ENCODE measurements at regions not wholly inside any gene's neighbourhood (a gene's known extent, or its start where the extent isn't known, plus 50 kb on each side); places are given as distances from the start of the nearest gene placed in this dataset.

DNA sequence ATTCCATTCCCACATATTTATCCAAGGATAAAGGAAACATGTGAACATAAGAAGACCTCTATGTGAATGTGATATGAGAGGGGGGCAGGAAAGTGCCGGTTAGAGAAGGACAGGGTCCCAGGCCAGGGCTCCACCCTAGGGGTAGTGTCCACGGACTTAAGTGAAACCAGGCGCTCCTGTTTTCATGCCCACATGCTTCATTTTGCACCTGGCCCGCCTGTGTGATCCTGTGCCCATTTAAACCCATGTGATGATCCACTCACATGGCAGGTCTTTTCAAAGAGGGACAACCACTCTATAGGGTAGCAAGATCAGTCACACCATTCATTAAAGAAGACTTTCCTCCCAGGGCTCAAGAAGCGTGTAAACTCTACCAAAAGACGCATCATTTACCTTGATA is 865.3 kb upstream of the GJE1 start:
- DNase-seq: peak in 1 of 10 donors; percentile 40
- intact Hi-C loops (cut with DNase I): no loop called here

DNA sequence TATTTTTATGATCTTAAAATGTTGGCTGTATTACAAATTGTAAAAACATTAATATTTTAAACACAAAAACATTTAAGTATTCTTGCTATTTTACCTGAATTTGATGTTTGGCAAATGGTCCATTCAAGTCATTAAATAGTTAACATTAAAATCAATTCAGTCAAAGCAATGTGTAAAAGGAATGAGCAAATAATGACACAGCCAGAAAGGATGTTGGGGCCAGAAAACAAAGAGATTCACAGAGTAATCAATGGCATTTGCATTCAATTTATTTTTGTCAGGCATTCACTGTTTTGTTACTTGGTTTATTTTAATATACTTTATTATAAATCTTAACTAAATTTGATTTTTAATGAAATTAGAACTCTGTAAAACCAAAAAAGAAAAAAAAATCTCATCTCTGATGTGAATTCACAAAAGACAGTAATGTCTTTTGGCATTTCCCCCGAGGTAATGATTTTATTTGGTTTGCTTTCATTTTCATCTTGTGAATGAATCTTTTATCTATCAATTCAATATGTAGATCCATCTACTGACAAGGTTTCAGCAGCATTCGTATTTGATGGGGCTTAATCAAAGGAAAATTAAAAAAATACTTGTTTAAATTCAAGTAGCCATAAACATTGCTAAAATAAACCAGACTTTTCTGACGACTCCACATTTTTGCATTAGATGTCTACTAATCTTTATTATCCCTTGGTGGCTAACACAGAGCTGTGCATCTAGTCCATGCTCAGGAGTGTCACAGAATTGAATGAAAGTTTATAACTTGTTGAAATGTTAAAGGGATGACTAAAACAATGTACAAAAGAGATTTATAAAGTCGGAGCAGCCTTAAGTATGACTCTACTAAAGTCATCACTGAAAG is 866.7 kb upstream of the GJE1 start:
- DNase-seq: no peak
- intact Hi-C loops (cut with DNase I): no loop called here

DNA sequence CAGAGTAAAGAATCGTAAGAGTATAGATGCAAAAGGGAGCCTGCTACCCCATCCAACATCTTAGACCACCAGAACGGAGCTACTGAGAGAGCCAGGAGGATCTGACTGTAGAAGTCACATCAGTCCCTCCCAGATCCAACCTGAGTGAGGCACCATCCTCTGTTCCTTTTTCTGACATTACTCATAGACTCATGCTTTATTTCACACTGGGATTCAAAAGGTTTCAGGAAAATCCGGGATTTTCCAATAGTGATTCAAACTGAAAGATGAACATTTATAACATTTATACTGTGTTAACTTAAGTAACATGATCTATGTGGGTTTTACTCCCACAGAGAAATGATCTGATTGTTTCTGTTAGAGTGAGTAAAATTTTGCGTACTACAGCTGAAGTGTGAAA is 868.6 kb upstream of the GJE1 start:
- intact Hi-C loops (cut with DNase I): no loop called here
- no peak for DNase-seq

DNA sequence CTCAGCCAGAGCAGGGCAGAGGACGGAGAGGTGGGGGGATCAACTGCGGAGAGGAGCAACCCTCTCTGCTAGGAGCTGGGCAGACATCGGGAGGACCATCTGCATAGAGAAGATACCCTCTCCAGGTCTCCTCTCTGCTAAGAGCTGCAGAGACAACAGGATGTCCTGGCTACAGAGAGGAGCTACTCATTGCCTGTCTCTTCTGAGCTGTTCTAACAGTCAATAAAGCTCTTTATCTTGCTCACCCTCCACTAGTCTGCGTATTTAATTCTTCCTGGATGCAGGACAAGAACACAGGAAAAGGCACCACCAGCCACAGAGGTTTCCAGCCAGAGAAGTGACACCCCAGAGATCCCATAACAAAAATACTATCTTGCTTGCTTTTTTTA is 871.1 kb upstream of the GJE1 start:
- no peak for DNase-seq
- intact Hi-C loops (cut with DNase I): no loop called here

DNA sequence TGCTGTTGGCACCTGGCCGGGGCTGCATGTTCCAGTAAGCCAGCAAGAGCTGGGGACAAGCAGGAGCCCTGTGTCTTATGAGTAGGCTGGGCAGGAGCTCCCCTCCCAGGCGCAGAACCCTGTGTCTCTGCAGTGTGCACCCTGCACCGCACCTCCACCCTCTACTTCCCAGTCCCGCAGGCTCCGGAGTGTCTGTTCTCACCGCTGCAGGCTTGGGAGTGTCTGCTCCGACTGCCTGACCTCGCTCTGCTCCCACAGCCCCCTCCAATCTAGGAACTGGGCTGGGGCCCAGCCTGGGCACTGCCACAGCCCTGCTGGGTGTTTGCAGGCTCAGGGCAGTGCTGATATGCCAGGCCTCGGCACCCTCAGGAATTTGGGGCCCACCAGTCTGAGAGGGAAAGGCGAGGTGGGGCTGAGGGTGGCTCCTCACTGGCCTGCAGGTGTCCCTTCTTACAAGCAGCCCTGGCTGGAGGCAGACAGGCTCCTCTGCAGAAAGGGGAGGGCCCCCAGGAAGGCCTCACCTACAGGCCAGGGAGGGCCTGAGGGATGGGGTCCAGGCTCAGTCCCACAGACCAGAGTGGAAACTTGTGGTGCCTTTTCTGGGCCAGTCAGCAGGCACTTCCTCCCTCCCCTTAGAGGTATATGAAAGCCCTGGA is 871.6 kb upstream of the GJE1 start:
- intact Hi-C loops (cut with DNase I): no loop called here
- peak in 2 of 10 donors; percentile 74 to 77 for DNase-seq

DNA sequence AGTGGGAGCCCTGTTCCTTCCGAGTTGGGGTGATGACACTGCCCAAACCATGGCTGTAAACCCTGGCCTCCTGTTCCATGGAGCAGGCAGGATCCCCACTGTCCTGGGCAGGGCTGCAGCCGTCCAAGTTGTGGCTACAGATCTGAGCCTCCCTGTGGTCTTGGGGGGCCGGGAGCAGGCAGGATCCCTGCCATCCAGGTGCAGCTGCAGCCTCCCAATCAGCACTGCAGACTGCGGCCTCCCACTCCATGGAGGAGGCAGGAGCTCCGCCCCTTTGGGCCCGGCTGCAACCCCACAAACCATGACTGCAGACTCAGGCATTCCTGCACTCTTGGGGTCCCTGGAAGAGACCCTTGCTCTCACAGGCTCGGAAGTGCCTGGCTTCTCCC is 872.1 kb upstream of the GJE1 start:
- DNase-seq: peak in 3 of 10 donors; percentile 52 to 77 (median 53)
- intact Hi-C loops (cut with DNase I): no loop called here

DNA sequence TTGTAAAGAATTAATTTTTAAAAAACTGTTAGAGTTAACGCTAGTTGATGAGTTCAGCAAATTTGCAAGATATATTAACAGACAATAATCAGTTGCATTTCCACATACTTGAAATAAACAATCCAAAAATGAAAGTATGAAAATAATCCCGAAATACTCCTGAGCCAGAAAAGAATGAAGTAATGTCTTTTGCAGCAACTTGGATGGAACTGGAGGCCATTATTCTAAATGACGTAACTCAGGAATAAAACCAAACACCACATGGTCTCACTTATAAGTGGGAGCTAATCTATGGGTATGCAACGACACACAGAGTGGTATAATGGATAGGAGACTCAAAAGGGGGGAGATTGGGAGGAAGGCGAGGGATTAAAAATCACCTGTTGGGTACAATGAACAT is 872.9 kb upstream of the GJE1 start:
- intact Hi-C loops (cut with DNase I): no loop called here
- DNase-seq: no peak

DNA sequence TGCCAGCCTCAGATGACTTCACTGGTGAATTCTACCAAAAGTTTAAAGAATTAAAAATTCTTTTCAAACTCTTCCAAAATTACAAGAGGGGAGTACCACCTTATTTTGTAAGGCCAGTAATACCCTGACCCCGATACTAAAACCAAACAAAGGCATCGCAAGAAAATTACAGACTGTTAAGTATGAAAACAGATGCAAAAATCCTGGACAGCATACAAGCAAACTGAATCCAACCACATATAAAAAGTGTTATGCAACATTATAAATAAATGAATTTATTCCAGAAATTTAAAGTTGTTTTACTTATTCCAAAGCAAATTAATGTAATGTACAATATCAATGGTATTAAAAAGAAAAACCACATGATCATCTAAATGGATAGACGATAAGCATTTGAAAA is 873.6 kb upstream of the GJE1 start:
- no peak for DNase-seq
- intact Hi-C loops (cut with DNase I): no loop called here

DNA sequence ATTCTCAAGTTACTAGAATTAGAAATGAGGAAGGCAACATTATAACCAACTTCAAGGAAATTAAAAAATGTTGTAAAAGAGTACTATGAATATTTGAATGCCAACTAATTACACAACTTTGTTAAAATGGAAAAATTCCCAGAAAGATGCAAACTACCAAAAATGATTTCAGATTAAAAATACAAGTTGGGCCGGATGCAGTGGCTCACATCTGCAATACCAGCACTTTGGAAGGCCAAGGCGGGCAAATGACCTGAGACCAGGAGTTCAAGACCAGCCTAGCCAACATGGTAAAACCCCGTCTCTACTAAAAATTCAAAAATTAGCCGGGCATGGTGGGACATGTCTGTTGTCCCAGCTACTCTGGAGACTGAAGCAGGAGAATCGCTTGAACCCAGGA is 874.2 kb upstream of the GJE1 start:
- DNase-seq: no peak
- intact Hi-C loops (cut with DNase I): no loop called here

DNA sequence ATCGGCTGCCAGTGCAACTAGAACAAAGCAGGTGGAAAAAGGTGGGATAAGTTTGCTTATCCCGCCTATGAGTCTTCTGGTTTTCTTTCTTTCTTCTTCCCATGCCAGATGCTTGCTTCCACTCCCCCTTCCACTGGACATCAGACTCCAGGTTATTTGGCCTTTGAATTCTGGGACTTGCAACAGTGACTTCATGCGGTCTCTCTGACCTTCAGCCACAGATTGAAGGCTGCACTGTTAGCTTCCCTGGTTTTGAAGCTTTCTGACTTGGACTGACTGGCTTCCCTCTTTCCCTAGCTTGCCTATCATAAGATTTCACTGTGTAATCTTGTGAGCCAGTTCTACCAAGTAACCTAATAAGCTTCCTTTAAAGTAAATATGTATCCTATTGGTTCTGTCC is 878.4 kb upstream of the GJE1 start:
- intact Hi-C loops (cut with DNase I): no loop called here
- no peak for DNase-seq

DNA sequence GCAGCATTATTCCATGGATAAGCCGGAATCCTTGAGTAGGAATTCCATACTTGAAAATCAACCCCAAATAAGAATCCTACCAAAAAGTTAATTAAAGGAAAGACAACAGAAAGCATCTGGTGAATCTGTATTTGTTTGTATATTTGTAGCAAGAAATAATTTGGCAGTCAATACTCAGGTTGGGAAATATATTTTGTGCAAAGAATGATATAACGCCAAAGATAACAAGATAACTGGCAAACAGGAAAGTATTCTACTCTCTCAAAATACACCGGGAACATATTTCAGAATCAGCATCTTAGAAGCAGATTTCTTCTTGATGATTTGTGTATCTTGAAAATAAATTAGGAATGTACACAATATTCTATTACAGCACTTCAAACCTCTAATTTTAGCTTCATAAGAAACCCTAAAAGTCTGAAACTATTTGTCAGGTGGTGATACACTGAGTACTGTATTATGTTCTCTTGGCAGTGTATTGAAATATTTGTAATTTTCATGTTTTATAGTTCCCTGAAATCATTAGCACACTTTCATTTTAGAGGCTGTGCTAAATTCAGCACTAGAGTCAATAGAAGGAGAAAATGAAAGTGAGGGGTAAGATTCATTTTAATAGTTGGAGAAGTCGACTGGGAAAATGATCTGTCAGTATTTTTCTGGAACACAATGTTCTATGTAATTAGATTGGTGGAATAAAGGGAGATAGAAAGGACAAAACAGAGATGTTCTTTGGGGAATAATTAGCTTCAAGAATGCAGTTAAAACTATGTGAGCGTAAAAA is 879.7 kb upstream of the GJE1 start:
- no peak for DNase-seq
- intact Hi-C loops (cut with DNase I): no loop called here

DNA sequence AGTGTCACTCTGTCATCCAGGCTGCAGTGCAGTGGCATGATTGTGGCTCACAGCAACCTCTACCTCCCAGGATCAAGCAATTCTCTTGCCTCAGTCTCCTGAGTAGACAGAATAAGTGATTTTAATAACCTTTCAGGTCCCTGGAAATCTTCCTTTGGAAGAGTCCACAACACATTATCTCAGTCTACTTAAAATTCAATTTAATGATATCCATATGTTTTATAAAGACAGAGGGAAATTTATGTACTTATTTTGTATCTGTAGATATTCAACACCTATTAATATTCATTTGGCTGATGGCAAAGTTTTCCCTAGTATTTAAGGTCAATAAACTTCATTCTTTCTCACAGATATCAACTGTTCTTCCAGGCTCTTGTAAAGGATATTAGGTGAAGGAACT is 881.4 kb upstream of the GJE1 start:
- no peak for DNase-seq
- intact Hi-C loops (cut with DNase I): no loop called here

DNA sequence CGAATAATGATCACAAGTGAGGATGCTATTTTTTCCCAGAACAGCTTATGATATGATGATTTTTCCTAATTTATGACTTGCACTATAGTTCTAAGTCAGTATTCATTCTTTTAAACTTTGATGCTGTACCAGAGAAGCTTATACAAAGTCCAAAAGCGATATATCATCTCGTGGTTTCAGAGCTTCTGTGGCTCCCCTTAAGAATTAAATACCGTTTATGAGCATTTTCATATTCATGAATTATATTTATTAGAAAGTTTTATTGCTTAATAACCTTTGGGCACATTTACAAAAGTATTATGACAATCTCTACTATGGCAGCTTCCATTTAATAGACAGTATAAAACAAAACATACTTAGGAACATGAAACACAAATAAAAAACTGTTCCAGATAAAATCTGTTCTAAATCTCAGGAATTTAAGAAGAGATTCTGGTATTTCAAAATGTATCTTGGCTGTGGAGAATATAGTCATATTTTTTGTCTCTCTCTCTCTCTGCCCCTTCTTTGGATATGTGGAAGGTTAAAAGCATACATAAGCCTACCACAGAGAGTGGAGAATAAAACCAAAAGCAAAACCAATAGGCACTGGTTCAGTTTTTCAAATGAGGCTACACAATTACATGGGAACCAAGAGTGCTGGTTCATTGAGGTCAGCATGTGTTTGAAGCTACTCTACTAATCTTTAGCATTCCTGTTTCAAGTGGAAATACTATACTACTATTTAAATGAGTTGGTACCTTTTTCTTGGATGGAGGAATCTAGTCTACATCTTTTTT is 884.5 kb upstream of the GJE1 start:
- intact Hi-C loops (cut with DNase I): no loop called here
- no peak for DNase-seq

DNA sequence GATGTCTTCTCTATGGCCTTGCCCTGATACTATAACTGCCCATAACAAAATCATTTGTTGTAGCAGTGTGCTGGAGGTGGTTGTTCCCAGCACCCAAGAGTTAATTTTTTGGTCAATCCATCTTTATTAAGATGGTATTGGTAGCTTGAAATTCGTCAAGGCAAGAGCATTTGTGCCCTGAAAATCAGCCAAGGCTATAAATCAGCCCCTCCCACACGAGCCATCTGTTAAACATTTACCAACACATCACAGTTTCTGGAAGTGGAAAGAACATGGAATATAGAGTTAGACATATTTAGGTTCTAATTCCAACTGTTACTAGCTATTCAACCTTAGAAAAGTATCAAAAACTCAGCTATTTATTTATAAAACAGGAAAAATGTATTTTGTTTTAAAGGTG is 888.4 kb upstream of the GJE1 start:
- intact Hi-C loops (cut with DNase I): no loop called here
- no peak for DNase-seq

DNA sequence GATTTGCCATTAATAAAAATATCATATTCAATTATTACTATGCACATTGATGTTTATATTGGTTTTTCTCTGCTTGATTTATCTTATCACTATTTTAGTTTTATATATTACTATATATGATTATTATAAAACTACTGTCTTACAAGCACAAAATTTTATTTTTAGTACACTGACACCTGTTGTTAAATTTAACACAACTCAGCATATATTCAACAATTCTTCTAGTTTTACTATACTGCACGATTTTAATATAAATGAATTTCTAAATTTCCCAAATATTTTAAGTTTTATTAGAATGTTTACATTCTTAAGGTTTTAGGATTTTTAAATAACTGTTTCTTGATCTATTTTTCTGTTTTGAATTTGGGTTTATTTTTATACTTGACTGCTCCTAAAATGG is 889.8 kb upstream of the GJE1 start:
- DNase-seq: no peak
- intact Hi-C loops (cut with DNase I): no loop called here

DNA sequence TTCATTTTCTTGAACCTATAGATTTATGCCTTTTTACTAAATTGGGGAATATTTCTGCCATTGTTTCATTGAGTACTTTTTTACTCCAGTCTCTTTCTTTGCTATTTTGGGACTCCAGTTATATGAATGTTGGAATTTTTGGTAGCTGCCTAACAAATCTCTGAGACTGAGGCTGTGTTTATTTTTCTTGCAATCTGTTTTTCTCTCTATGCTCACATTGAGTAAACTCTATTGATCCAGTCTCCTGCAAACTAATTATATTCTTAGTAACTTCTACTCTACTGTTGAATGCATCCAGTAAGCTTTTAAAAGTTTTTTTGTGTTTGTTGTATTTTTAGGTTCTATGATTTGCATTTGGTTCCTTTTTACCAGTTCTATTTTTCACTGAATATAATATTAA is 903.4 kb upstream of the GJE1 start:
- intact Hi-C loops (cut with DNase I): no loop called here
- DNase-seq: no peak

DNA sequence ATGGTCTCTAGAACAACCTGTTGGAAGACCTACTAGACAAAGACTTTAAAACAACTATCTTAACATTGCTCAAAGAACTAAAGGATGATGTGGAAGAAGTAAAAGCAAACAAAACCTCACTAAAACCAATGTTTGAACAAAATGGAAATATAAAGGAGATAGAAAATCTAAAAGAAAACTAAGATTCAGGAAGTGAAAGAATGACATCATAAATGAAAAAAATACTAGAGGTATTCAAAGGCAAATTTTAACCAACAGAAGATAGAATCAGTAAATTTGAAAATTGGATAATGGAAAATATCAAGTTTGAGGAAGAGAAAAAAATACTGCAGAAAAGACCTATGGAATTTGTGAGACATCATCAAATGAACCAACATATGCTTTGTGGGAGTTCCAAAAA is 914.1 kb upstream of the GJE1 start:
- intact Hi-C loops (cut with DNase I): no loop called here

DNA sequence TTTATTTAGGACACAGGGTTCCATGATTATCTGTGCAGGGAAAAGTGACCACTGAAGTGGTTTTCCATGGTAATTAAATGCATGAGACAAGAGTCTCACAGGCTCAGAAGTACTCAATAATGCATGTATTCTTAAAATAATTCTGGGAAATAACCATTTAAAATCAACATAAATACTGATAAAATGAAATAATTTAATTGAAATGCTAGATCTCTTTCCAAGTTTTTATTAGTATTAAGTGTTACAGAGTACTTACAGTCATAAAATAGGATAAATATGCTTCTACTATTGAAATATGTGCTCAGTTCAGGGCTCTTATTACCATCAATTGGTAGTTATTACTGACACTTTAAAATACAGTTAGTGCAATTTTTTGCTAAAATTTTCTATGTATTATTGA is 916.0 kb upstream of the GJE1 start:
- no peak for DNase-seq

More for the DNA sequence above, 914.1 kb upstream of the GJE1 start:
- DNase-seq: no peak

DNA sequence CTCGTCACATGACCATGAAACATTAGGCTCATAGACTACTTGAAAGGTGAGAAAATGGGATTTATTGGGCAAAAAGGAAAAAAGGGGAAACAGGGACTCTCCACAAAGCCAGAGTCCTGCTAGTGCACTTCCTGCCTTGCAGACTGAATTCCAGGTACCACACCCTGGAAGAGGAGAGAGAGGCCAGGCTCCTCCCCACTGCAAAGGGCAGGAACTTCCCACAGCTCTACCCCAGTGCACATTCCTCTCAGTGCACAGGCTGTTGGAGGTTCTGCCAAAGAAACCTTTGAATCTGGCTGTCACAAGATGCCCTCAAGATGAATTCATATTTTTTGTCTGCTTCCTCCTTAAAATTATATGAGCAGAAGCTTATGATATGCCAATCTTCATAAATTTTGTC is 920.4 kb upstream of the GJE1 start:
- no peak for DNase-seq
- intact Hi-C loops (cut with DNase I): no loop called here

More for the DNA sequence above, 916.0 kb upstream of the GJE1 start:
- intact Hi-C loops (cut with DNase I): no loop called here

DNA sequence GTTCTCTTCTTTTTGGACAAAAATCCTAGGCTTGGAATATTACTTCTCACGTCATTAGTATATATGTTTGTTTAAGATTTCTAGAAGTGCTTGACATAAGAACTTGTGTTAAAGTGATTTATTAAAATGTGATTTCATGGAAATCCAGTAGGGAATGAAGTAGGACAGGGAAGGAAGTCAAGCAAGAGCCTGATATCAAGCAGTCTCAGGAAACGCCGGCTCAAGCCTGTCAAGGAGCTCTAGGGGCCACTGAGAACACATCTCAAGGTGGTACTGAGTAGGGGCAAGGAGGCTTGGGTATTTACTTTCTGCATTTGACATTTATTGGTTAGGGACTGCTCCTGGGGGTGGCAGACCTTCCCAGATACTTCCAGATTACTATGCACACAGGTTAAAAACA is 920.9 kb upstream of the GJE1 start:
- intact Hi-C loops (cut with DNase I): no loop called here
- DNase-seq: no peak

DNA sequence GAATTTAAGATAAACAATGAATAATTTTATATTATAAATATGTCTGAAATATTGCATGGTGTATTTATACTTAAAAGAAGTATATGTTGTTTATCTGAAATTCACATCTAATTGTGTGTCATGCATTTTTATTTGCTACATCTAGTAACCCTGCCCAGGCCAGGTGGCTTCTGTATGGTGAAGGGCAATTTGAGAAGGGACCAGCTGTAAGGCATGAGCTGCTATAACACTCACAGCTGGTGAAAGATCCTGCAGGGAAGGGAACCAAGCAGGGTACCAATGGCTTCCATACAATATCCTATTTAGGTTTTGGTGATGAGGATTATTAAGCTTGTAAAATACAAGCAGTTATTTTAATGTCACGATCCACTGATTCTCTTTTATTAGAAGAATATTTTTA is 921.8 kb upstream of the GJE1 start:
- intact Hi-C loops (cut with DNase I): no loop called here
- DNase-seq: no peak

Measured in posterior cingulate gyrus (tissue), 11 donors.